ENCODE measurements at regions not wholly inside any gene's neighbourhood (a gene's known extent, or its start where the extent isn't known, plus 50 kb on each side); places are given as distances from the start of the nearest gene placed in this dataset.

DNA sequence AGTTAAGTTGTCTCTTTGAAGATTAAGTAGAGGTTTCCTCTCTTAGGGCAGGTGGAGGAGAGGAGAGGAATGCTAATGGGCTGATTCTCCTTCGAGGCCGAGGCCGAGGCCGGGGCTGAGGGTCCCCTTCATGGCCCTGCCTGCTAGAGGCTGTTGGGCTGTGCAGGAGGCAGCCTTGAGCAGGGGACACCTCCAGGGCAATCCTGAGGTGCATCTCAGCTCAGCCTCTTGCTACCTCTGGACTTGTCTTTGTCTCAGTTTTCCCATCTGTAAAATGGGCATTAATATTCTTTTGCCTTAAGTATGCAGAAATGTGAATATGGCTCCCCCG lies 97.7 kb upstream of the PRR20G start:
- ChIA-PET POLR2A (ENCODE audit: unreplicated experiment) (no interaction called here), CTCF (no interaction called here)
- Histone ChIP-seq H4K20me1 (ENCODE audit: insufficient read depth, low read length) (no peaks in the 10 kb centered on the region), H4K5ac (ENCODE audit: low read depth, low read length) (no peak overlapping the region), H2BK120ac (ENCODE audit: low read depth, low read length) (no peak overlapping the region), H4K91ac (ENCODE audit: insufficient read depth, low read depth, low read length) (no peak overlapping the region), H3K4ac (ENCODE audit: low read depth, low read length) (no peak overlapping the region), H2BK5ac (ENCODE audit: low read depth, low read length, poor library complexity, severe bottlenecking) (no peak overlapping the region), H3K9me3 (ENCODE audit: control insufficient read depth, insufficient read depth, low read length) (no peaks in the 10 kb centered on the region), H4K8ac (ENCODE audit: low read depth in 2 of 2, low read length in 2 of 2) (no peak overlapping the region), H3K18ac (ENCODE audit: low read depth, low read length) (no peak overlapping the region), H3K9me1 (ENCODE audit: insufficient read depth, low read length) (no peaks in the 10 kb centered on the region), H3K27me3 (ENCODE audit: control insufficient read depth, insufficient read depth, low read length) (peaks cover 2% of the 10 kb centered on the region), H3K27ac (ENCODE audit: insufficient read depth, low read length) (no peak overlapping the region), H3K79me1 (ENCODE audit: low read depth in 1 of 2, low read length in 2 of 2) (no peaks in the 10 kb centered on the region), H2BK20ac (ENCODE audit: low read depth, low read length) (no peak overlapping the region), H3K4me3 (ENCODE audit: insufficient read depth, low read depth, low read length) (no peak overlapping the region), H3K36me3 (ENCODE audit: control insufficient read depth, insufficient read depth, low read length) (no peaks in the 10 kb centered on the region), H2AK5ac (ENCODE audit: low read depth, low read length) (no peak overlapping the region), H3K23ac (ENCODE audit: low read depth, low read length) (no peak overlapping the region), H3K14ac (replicated peaks; ENCODE audit: low read depth, low read length) (no peak overlapping the region), H2AFZ (replicated peaks; ENCODE audit: low read length, poor library complexity) (no peak overlapping the region), H2AK9ac (replicated peaks; ENCODE audit: low read depth, low read length, poor library complexity) (no peak overlapping the region), H2BK15ac (ENCODE audit: low read depth, low read length) (no peak overlapping the region), H3K4me1 (ENCODE audit: control insufficient read depth, insufficient read depth, low read length) (no peaks in the 10 kb centered on the region), H3K4me2 (ENCODE audit: low read depth, low read length) (no peak overlapping the region), H3K56ac (ENCODE audit: extremely low read depth, insufficient read depth, low read length) (no peak overlapping the region), H3K9ac (ENCODE audit: low read depth, low read length) (no peak overlapping the region)
- dilution Hi-C loops (cut with HindIII; ENCODE audit: low sequenced_read_pairs, unreplicated experiment), result no loop called here
- intact Hi-C loops (cut with micrococcal nuclease), result no loop called here
- in situ Hi-C loops (cut with MboI; ENCODE audit: low sequenced_read_pairs), result no loop called here
- no peak for DNase-seq
- no CpG with 5 or more reads among the region's 5 CpGs for WGBS, 2 experiments (ENCODE audit: extremely low coverage in 2 of 2, insufficient read length in 1 of 2)
- TF ChIP-seq, protein P1, sequence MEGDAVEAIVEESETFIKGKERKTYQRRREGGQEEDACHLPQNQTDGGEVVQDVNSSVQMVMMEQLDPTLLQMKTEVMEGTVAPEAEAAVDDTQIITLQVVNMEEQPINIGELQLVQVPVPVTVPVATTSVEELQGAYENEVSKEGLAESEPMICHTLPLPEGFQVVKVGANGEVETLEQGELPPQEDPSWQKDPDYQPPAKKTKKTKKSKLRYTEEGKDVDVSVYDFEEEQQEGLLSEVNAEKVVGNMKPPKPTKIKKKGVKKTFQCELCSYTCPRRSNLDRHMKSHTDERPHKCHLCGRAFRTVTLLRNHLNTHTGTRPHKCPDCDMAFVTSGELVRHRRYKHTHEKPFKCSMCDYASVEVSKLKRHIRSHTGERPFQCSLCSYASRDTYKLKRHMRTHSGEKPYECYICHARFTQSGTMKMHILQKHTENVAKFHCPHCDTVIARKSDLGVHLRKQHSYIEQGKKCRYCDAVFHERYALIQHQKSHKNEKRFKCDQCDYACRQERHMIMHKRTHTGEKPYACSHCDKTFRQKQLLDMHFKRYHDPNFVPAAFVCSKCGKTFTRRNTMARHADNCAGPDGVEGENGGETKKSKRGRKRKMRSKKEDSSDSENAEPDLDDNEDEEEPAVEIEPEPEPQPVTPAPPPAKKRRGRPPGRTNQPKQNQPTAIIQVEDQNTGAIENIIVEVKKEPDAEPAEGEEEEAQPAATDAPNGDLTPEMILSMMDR (conservative IDR thresholded peaks at IDR 0.05; ENCODE audit: low read depth, low read length), result no peak
- TF ChIP-seq RCOR1 (IDR thresholded peaks at IDR 0.05; ENCODE audit: insufficient replicate concordance, low read length), result no peak
- TF ChIP-seq NFE2L2 (IDR thresholded peaks at IDR 0.05; ENCODE audit: low read depth, low read length), result no peak
- no peak for TF ChIP-seq CEBPB (IDR thresholded peaks at IDR 0.05; ENCODE audit: low read depth, low read length)
- no peak for TF ChIP-seq SMC3 (IDR thresholded peaks at IDR 0.05; ENCODE audit: low read depth, low read length)
- no peak for TF ChIP-seq BHLHE40 (IDR thresholded peaks at IDR 0.05; ENCODE audit: low read depth, low read length)
- no peak for TF ChIP-seq FOS (IDR thresholded peaks at IDR 0.05; ENCODE audit: low read depth, low read length)
- TF ChIP-seq MAZ (IDR thresholded peaks at IDR 0.05; ENCODE audit: borderline replicate concordance, low read depth, low read length), result no peak
- TF ChIP-seq MAFK (IDR thresholded peaks at IDR 0.05; ENCODE audit: low read depth, low read length), result no peak
- TF ChIP-seq, protein P2, sequence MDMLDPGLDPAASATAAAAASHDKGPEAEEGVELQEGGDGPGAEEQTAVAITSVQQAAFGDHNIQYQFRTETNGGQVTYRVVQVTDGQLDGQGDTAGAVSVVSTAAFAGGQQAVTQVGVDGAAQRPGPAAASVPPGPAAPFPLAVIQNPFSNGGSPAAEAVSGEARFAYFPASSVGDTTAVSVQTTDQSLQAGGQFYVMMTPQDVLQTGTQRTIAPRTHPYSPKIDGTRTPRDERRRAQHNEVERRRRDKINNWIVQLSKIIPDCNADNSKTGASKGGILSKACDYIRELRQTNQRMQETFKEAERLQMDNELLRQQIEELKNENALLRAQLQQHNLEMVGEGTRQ (IDR thresholded peaks at IDR 0.05; ENCODE audit: low read depth, low read length), result no peak
- TF ChIP-seq, protein P3, sequence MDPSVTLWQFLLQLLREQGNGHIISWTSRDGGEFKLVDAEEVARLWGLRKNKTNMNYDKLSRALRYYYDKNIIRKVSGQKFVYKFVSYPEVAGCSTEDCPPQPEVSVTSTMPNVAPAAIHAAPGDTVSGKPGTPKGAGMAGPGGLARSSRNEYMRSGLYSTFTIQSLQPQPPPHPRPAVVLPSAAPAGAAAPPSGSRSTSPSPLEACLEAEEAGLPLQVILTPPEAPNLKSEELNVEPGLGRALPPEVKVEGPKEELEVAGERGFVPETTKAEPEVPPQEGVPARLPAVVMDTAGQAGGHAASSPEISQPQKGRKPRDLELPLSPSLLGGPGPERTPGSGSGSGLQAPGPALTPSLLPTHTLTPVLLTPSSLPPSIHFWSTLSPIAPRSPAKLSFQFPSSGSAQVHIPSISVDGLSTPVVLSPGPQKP (IDR thresholded peaks at IDR 0.05; ENCODE audit: borderline replicate concordance, low read depth, low read length), result no peak
- no peak for TF ChIP-seq RFX5 (IDR thresholded peaks at IDR 0.05; ENCODE audit: low read depth, low read length)
- no peak for TF ChIP-seq MXI1 (IDR thresholded peaks at IDR 0.05; ENCODE audit: borderline replicate concordance, low read depth, low read length)
- no peak for TF ChIP-seq RAD21 (IDR thresholded peaks at IDR 0.05; ENCODE audit: low read length)
- no peak for TF ChIP-seq POLR2A (IDR thresholded peaks at IDR 0.05; ENCODE audit: low read depth, low read length)
- TF ChIP-seq CHD1 (IDR thresholded peaks at IDR 0.05; ENCODE audit: low read depth, low read length), result no peak
- ATAC-seq (ENCODE audit: low read depth), result no peak
- no TSS peak for BruUV-seq (replicated peaks)

Data from IMR-90 (cell line).